HepG2 (cell line): ENCODE measurements at regions not wholly inside any gene's neighbourhood (a gene's known extent, or its start where the extent isn't known, plus 50 kb on each side); places are given as distances from the start of the nearest gene placed in this dataset.

Experiments
- ATF2 ChIP-seq: sonication (generic); formaldehyde crosslinking; IDR thresholded peaks from 2 replicates; pipeline ENCODE4 v1.4.0; 2020; ENCODE audit warnings: missing genetic modification reagents
- CTCF ChIP-seq: sonication (generic); formaldehyde crosslinking; IDR thresholded peaks from 2 replicates; pipeline ENCODE4 v1.5.0; 2020; ENCODE audit warnings: mild to moderate bottlenecking, missing genetic modification reagents, moderate library complexity
- EHMT2 ChIP-seq: fragments of 200-600 bp; sonication (generic); IDR thresholded peaks from 2 replicates; pipeline ENCODE4 v1.7.0; 2017; ENCODE audit warnings: antibody characterized with exemption, low read depth, low read length, borderline replicate concordance
- ISX ChIP-seq: sonication (generic); formaldehyde crosslinking; conservative IDR thresholded peaks from 2 replicates; pipeline ENCODE4 v1.5.0; 2020; ENCODE audit warnings: missing genetic modification reagents
- MXD1 ChIP-seq: sonication (generic); formaldehyde crosslinking; IDR thresholded peaks from 2 replicates; pipeline ENCODE4 v1.4.0; 2020; ENCODE audit warnings: mild to moderate bottlenecking, missing genetic modification reagents
- MXI1 ChIP-seq: IDR thresholded peaks from 3 replicates; pipeline ENCODE4 v1.6.1; 2012; ENCODE audit warnings: low read depth, low read length, inconsistent platforms, borderline replicate concordance
- NFYB ChIP-seq: sonication (generic); formaldehyde crosslinking; IDR thresholded peaks from 2 replicates; pipeline ENCODE4 v1.4.0; 2020; ENCODE audit warnings: missing genetic modification reagents
- NFYC ChIP-seq: IDR thresholded peaks from 2 replicates; pipeline ENCODE4 v1.6.1; 2016; ENCODE audit warnings: missing genetic modification reagents, missing compliant biosample characterization
- POLR2AphosphoS5 ChIP-seq: IDR thresholded peaks from 2 replicates; pipeline ENCODE4 v1.6.1; 2012; ENCODE audit warnings: low read depth, low read length
- SMYD3 ChIP-seq: sonication (generic); formaldehyde crosslinking; IDR thresholded peaks from 2 replicates; pipeline ENCODE4 v1.8.1; 2023; ENCODE audit warnings: mild to moderate bottlenecking, missing genetic modification reagents
- TCF7L2 ChIP-seq: IDR thresholded peaks from 2 replicates; pipeline ENCODE4 v1.6.1; 2011; ENCODE audit warnings: mild to moderate bottlenecking, low read depth, low read length, moderate library complexity
- ZNF253 ChIP-seq: sonication (generic); formaldehyde crosslinking; IDR thresholded peaks from 2 replicates; pipeline ENCODE4 v1.8.0; 2022; ENCODE audit warnings: mild to moderate bottlenecking, missing genetic modification reagents, borderline replicate concordance
- TF ChIP-seq, protein P1 (sequence below): sonication (generic); formaldehyde crosslinking; IDR thresholded peaks from 2 replicates; pipeline ENCODE4 v1.4.0; 2020; ENCODE audit warnings: mild to moderate bottlenecking, low read depth, missing genetic modification reagents
- TF ChIP-seq, protein P2 (sequence below): IDR thresholded peaks from 2 replicates; pipeline ENCODE4 v1.6.1; 2016; ENCODE audit warnings: mild to moderate bottlenecking

DNA sequence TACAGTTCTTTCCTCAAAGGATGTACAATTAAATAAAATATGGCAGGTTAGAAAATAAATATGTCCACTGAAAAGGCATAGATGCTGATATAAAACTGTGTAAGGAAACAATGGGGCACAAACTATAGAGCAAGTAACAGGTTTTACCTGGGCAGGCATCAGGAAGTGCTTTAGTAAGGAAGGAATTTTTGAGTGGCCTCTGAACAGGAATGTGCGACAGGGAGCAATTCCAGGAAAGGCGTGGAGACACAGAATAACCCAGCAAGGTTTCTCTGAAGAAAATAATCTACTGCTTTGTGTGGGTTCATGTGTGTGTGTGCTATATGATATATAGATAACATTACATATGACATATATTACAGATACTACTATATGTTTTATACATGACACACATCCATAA lies 128.4 kb downstream of the RGS21 start:
- TF ChIP-seq ZNF253 (CRISPR knock-in tag): no peak
- TF ChIP-seq SMYD3 (CRISPR knock-in tag): no peak
- no peak for TF ChIP-seq ATF2 (CRISPR knock-in tag)
- TF ChIP-seq MXI1: no peak
- no peak for TF ChIP-seq NFYB (CRISPR knock-in tag)
- TF ChIP-seq, protein P1, sequence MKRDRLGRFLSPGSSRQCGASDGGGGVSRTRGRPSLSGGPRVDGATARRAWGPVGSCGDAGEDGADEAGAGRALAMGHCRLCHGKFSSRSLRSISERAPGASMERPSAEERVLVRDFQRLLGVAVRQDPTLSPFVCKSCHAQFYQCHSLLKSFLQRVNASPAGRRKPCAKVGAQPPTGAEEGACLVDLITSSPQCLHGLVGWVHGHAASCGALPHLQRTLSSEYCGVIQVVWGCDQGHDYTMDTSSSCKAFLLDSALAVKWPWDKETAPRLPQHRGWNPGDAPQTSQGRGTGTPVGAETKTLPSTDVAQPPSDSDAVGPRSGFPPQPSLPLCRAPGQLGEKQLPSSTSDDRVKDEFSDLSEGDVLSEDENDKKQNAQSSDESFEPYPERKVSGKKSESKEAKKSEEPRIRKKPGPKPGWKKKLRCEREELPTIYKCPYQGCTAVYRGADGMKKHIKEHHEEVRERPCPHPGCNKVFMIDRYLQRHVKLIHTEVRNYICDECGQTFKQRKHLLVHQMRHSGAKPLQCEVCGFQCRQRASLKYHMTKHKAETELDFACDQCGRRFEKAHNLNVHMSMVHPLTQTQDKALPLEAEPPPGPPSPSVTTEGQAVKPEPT: no peak
- TF ChIP-seq TCF7L2: no peak
- no peak for TF ChIP-seq NFYC
- no peak for TF ChIP-seq CTCF
- TF ChIP-seq POLR2AphosphoS5: no peak
- TF ChIP-seq, protein P2, sequence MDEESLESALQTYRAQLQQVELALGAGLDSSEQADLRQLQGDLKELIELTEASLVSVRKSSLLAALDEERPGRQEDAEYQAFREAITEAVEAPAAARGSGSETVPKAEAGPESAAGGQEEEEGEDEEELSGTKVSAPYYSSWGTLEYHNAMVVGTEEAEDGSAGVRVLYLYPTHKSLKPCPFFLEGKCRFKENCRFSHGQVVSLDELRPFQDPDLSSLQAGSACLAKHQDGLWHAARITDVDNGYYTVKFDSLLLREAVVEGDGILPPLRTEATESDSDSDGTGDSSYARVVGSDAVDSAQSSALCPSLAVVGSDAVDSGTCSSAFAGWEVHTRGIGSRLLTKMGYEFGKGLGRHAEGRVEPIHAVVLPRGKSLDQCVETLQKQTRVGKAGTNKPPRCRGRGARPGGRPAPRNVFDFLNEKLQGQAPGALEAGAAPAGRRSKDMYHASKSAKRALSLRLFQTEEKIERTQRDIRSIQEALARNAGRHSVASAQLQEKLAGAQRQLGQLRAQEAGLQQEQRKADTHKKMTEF (CRISPR knock-in tag): no peak
- TF ChIP-seq EHMT2: no peak
- TF ChIP-seq MXD1 (CRISPR knock-in tag): no peak
- TF ChIP-seq ISX (CRISPR knock-in tag): no peak
